ENCODE measurements at regions not wholly inside any gene's neighbourhood (a gene's known extent, or its start where the extent isn't known, plus 50 kb on each side); places are given as distances from the start of the nearest gene placed in this dataset.

- no peak for TF ChIP-seq CTCF (IDR thresholded peaks at IDR 0.05)
Measured at GRCh38 chr11:70551351-70552166, 153.2 kb downstream of the CTTN start.

- TF ChIP-seq CTCF (IDR thresholded peaks at IDR 0.05) = no peak
Measured at GRCh38 chr11:70552167-70553150, 154.1 kb downstream of the CTTN start.

GRCh38 chr11:70555078-70555477 is 156.7 kb downstream of the CTTN start:
- TF ChIP-seq CTCF (IDR thresholded peaks at IDR 0.05) = no peak

GRCh38 chr11:70556884-70557741 is 158.8 kb downstream of the CTTN start:
- TF ChIP-seq CTCF (IDR thresholded peaks at IDR 0.05) = no peak

- TF ChIP-seq CTCF (IDR thresholded peaks at IDR 0.05) = no peak
Measured at GRCh38 chr11:70557742-70558485, 159.6 kb downstream of the CTTN start.

GRCh38 chr11:70558681-70559080 is 160.4 kb downstream of the CTTN start:
- TF ChIP-seq CTCF (IDR thresholded peaks at IDR 0.05) = no peak

Data from LNCAP (cell line).